K562 (cell line): ENCODE measurements at regions not wholly inside any gene's neighbourhood (a gene's known extent, or its start where the extent isn't known, plus 50 kb on each side); places are given as distances from the start of the nearest gene placed in this dataset.

ENCODE experiments used
- ATAC-seq: fragments of 200-7000 bp; cut with Tn5 transposase; 3 replicates; pipeline ENCODE4 v1.9.1; 2020; ENCODE audit warnings: moderate library complexity
- BruUV-seq: library from RNA; stranded (reverse); fragments of 400-500 nt; replicated peaks from 2 replicates; lab custom pipeline; 2021; lab: Mats Ljungman, UMichigan
- CTCF ChIA-PET: fragments of 300-600 bp; formaldehyde crosslinking; extraction: SDS; loops from one replicate; lab custom pipeline; 2021; ENCODE audit warnings: low intra/inter-chr PET ratio; lab: Yijun Ruan, JAX
- POLR2A ChIA-PET: fragments of 300-600, 350-650 bp; sonication (Branson Sonifier 250); formaldehyde crosslinking; extraction: SDS; loops from one replicate; lab custom pipeline; 2021; ENCODE audit warnings: antibody characterized with exemption, inconsistent platforms; lab: Yijun Ruan, JAX
- DNase-seq, 4 experiments: peaks; one replicate each; pipeline versions ENCODE4 v3.0.0 to v3.0.0-alpha.2; 2011 to 2018; ENCODE audit warnings: low spot score in 3 of 4, mixed read lengths in 3 of 4; ENCODE audit errors: extremely low read depth in 1 of 4
- FAIRE-seq: peaks from 2 replicates; lab custom pipeline; 2011; peaks lifted over from hg19 to GRCh38; lab: Jason Lieb, UNC
- H2AFZ ChIP-seq: 2 replicates; pipeline ENCODE4 v1.6.0; 2011; ENCODE audit warnings: low read depth, low read length, control low read depth, inconsistent platforms
- H3K27ac ChIP-seq: fragments of 200-600 bp; 3 replicates; pipeline ENCODE4 v1.8.0; 2011; ENCODE audit warnings: low read depth, mild to moderate bottlenecking, control low read depth, inconsistent platforms, low read length, moderate library complexity, mixed read lengths; ENCODE audit errors: extremely low read depth
- H3K27me3 ChIP-seq, 2 experiments: fragments of 300-600 bp in 1 of 2; 2 replicates in 1 of 2; 3 replicates in 1 of 2; pipeline versions ENCODE4 v1.6.0 to v1.8.0; 2011; ENCODE audit warnings: inconsistent platforms in 2 of 2, low read length in 2 of 2, mild to moderate bottlenecking in 1 of 2, mixed read lengths in 1 of 2, moderate library complexity in 1 of 2; ENCODE audit not compliant: control insufficient read depth in 2 of 2, insufficient read depth in 2 of 2
- H3K36me3 ChIP-seq: fragments of 300-600 bp; 3 replicates; pipeline ENCODE4 v1.8.0; 2011; ENCODE audit warnings: mild to moderate bottlenecking, low read length, inconsistent platforms; ENCODE audit not compliant: control insufficient read depth, insufficient read depth
- H3K4me1 ChIP-seq, 2 experiments: fragments of 200-600 bp in 1 of 2; replicated peaks in 1 of 2; 2 replicates in 1 of 2; 3 replicates in 1 of 2; pipeline versions ENCODE4 v1.5.1 to v1.8.0; 2011; ENCODE audit warnings: inconsistent platforms in 2 of 2, low read length in 2 of 2, mild to moderate bottlenecking in 1 of 2, mixed read lengths in 1 of 2, moderate library complexity in 1 of 2; ENCODE audit not compliant: control insufficient read depth in 2 of 2, insufficient read depth in 2 of 2
- H3K4me2 ChIP-seq: 2 replicates; pipeline ENCODE4 v1.6.1; 2011; ENCODE audit warnings: low read length, control low read depth, inconsistent platforms, mixed read lengths; ENCODE audit not compliant: insufficient read depth
- H3K4me3 ChIP-seq: fragments of 200-600 bp; sonication (generic), shearing (Covaris generic); 2 replicates; pipeline ENCODE4 v1.5.1; 2016; ENCODE audit warnings: control low read depth, inconsistent platforms
- H3K79me2 ChIP-seq: fragments of 200-600 bp; 3 replicates; pipeline ENCODE4 v1.8.0; 2011; ENCODE audit warnings: low read length, inconsistent platforms; ENCODE audit not compliant: control insufficient read depth, insufficient read depth
- H3K9ac ChIP-seq, 2 experiments: 2 replicates each; pipeline versions ENCODE4 v1.6.0 to v1.6.1; 2011; ENCODE audit warnings: low read depth in 2 of 2, low read length in 2 of 2, control low read depth in 1 of 2, inconsistent platforms in 1 of 2, mild to moderate bottlenecking in 1 of 2, mixed read lengths in 1 of 2; ENCODE audit not compliant: insufficient read depth in 1 of 2
- H3K9me1 ChIP-seq: one replicate; pipeline ENCODE4 v1.6.0; 2011; ENCODE audit warnings: inconsistent platforms, mild to moderate bottlenecking, low read length, moderate library complexity; ENCODE audit not compliant: control insufficient read depth, insufficient read depth
- H3K9me3 ChIP-seq: replicated peaks from 2 replicates; pipeline ENCODE4 v1.5.1; 2011; ENCODE audit warnings: low read depth, low read length, inconsistent platforms; ENCODE audit not compliant: control insufficient read depth, insufficient read depth
- H4K20me1 ChIP-seq: replicated peaks from 2 replicates; pipeline ENCODE4 v1.6.1; 2011; ENCODE audit warnings: low read length, inconsistent platforms, mixed read lengths; ENCODE audit not compliant: control insufficient read depth, insufficient read depth
- CAMTA2 ChIP-seq: fragments of 250-450 bp; sonication (Bioruptor Pico); conservative IDR thresholded peaks from 2 replicates; pipeline ENCODE4 v1.5.1; 2022
- FOXA1 ChIP-seq: fragments of 450-650 bp; IDR thresholded peaks from 2 replicates; pipeline ENCODE4 v1.6.1; 2016; ENCODE audit warnings: mild to moderate bottlenecking, borderline replicate concordance
- HNRNPK ChIP-seq: fragments of 200-400 bp; formaldehyde crosslinking; IDR thresholded peaks from one replicate; pipeline ENCODE4 v1.6.1; 2018; ENCODE audit warnings: mild to moderate bottlenecking, low read depth, low read length; ENCODE audit not compliant: poor library complexity, severe bottlenecking
- KLF6 ChIP-seq: fragments of 250-450 bp; sonication (Bioruptor Pico); IDR thresholded peaks from 2 replicates; pipeline ENCODE4 v1.4.0; 2020; ENCODE audit warnings: mild to moderate bottlenecking, moderate library complexity, borderline replicate concordance
- MBD2 ChIP-seq: sonication (generic); IDR thresholded peaks from 2 replicates; pipeline ENCODE4 v1.6.1; 2016; ENCODE audit warnings: low read depth, borderline replicate concordance
- NEUROD1 ChIP-seq: fragments of 150-350 bp; IDR thresholded peaks from 2 replicates; pipeline ENCODE4 v1.6.1; 2014; ENCODE audit warnings: borderline replicate concordance, low read length, low read depth; ENCODE audit not compliant: partially characterized antibody
- NFYB ChIP-seq: IDR thresholded peaks from 2 replicates; pipeline ENCODE4 v1.6.1; 2011; ENCODE audit warnings: mild to moderate bottlenecking, moderate library complexity; ENCODE audit not compliant: insufficient read length; ENCODE audit errors: extremely low read depth
- RBM17 ChIP-seq: fragments of 200-400 bp; formaldehyde crosslinking; IDR thresholded peaks from 2 replicates; pipeline ENCODE4 v1.6.1; 2017; ENCODE audit warnings: low read depth, mild to moderate bottlenecking, low read length, borderline replicate concordance
- TEAD2 ChIP-seq: fragments of 450-650 bp; IDR thresholded peaks from 2 replicates; pipeline ENCODE4 v1.6.1; 2016; ENCODE audit warnings: missing genetic modification characterization, control low read depth, missing compliant biosample characterization
- TFAM ChIP-seq: fragments of 250-450 bp; sonication (Bioruptor Pico); conservative IDR thresholded peaks from 2 replicates; pipeline ENCODE4 v1.5.0; 2021; ENCODE audit warnings: mild to moderate bottlenecking, moderate library complexity
- TOE1 ChIP-seq, 2 experiments: fragments of 450-650 bp in 1 of 2; sonication (generic) in 1 of 2; formaldehyde crosslinking in 1 of 2; IDR thresholded peaks; 2 replicates each; pipeline versions ENCODE4 v1.7.1 to v1.8.0; 2016 to 2022; ENCODE audit warnings: borderline replicate concordance in 2 of 2, mild to moderate bottlenecking in 2 of 2, antibody characterized with exemption in 1 of 2, inconsistent platforms in 1 of 2, low read depth in 1 of 2, missing genetic modification reagents in 1 of 2, moderate library complexity in 1 of 2
- ZNF23 ChIP-seq: fragments of 250-450 bp; sonication (Bioruptor Pico); IDR thresholded peaks from 2 replicates; pipeline ENCODE4 v1.4.0; 2020; ENCODE audit warnings: mild to moderate bottlenecking
- ZNF274 ChIP-seq: IDR thresholded peaks from 2 replicates; pipeline ENCODE4 v1.6.1; 2011; ENCODE audit warnings: low read depth, mild to moderate bottlenecking, low read length, moderate library complexity, borderline replicate concordance
- WGBS: fragments of 100-300 bp; shearing (Covaris generic); methylation state at CpG from one replicate; pipeline ENCODE4 v1.1.6; 2016; ENCODE audit warnings: low coverage, mixed read lengths; ENCODE audit not compliant: insufficient coverage; ENCODE audit errors: missing lambda C conversion rate; 5-methylcytosine and 5-hydroxymethylcytosine counted together
- in situ Hi-C: fragments of 300-500 bp; cut with MboI; formaldehyde crosslinking; loops from 4 replicates; pipeline ENCODE4 v1.15.0; 2018; ENCODE audit warnings: inconsistent platforms, mixed read lengths
- intact Hi-C: fragments of 100-400 bp; cut with micrococcal nuclease; formaldehyde crosslinking; loops from 2 replicates; pipeline ENCODE4 v1.14.2; 2022
- TF ChIP-seq, protein P1 (sequence below), 2 experiments: fragments of 450-650 bp in 1 of 2; IDR thresholded peaks; 2 replicates each; pipeline ENCODE4 v1.6.1; 2011 to 2017; ENCODE audit warnings: low read depth in 2 of 2, antibody characterized with exemption in 1 of 2, borderline replicate concordance in 1 of 2, low read length in 1 of 2, mild to moderate bottlenecking in 1 of 2, mixed read lengths in 1 of 2; ENCODE audit not compliant: control insufficient read depth in 1 of 2
- TF ChIP-seq, protein P2 (sequence below): fragments of 450-650 bp; IDR thresholded peaks from 2 replicates; pipeline ENCODE4 v1.6.1; 2016; ENCODE audit warnings: mild to moderate bottlenecking
- TF ChIP-seq, protein P3 (sequence below): fragments of 250-450 bp; sonication (Bioruptor Pico); IDR thresholded peaks from 2 replicates; pipeline ENCODE4 v1.6.1; 2021; ENCODE audit warnings: mild to moderate bottlenecking
- TF ChIP-seq, protein P4 (sequence below): sonication (generic); formaldehyde crosslinking; IDR thresholded peaks from 2 replicates; pipeline ENCODE4 v1.9.0; 2022; ENCODE audit warnings: mild to moderate bottlenecking, missing genetic modification reagents

DNA sequence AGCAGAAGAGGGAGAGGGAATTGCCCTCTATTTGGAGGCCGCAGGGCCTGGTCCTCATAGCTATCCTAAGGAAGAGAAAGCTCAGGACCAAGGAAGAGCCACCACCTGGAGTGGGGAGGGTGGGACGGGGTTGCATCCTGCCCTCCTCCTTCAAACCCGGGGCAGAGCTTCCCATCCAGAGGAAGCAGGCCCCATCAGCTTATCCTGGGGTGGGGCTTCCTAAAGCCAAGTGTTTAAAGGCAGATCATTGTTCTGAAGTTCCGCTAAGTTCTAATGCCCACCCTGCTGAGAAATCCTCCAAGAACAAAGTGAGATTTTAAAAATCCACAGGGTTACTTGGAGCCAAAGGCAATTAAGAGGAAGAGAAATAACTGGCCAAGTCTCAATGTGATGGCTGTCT is 210.3 kb downstream of the C9orf152 start:
- in situ Hi-C loops (no loop called here), intact Hi-C loops (no loop called here)
- no peak overlapping the region for H3K4me2 ChIP-seq
- no peaks in the 10 kb centered on the region for H3K4me1 ChIP-seq
- CTCF ChIA-PET = no interaction called here
- H3K4me3 ChIP-seq = no peak overlapping the region
- H3K9me1 ChIP-seq = no peaks in the 10 kb centered on the region
- POLR2A ChIA-PET = no interaction called here
- FAIRE-seq (no peak), DNase-seq (no peak), ATAC-seq (no peak)
- H3K79me2 ChIP-seq = no peaks in the 10 kb centered on the region
- no peaks in the 10 kb centered on the region for H4K20me1 ChIP-seq
- 6% methylated on average over 2 of the region's 4 CpGs for WGBS
- no peaks in the 10 kb centered on the region for H3K9me3 ChIP-seq
- H3K9ac ChIP-seq = no peak overlapping the region
- no peak overlapping the region for H3K27ac ChIP-seq
- no peaks in the 10 kb centered on the region for H3K27me3 ChIP-seq
- no peaks in the 10 kb centered on the region for H3K36me3 ChIP-seq
- no TSS peak for BruUV-seq
- H2AFZ ChIP-seq = no peak overlapping the region
- TF ChIP-seq TOE1 (IDR thresholded peaks at IDR 0.05; ENCODE audit: borderline replicate concordance) = no peak
- no peak for TF ChIP-seq TOE1 (CRISPR knock-in tag; IDR thresholded peaks at IDR 0.05; ENCODE audit: borderline replicate concordance, low read depth)
- TF ChIP-seq, protein P1, sequence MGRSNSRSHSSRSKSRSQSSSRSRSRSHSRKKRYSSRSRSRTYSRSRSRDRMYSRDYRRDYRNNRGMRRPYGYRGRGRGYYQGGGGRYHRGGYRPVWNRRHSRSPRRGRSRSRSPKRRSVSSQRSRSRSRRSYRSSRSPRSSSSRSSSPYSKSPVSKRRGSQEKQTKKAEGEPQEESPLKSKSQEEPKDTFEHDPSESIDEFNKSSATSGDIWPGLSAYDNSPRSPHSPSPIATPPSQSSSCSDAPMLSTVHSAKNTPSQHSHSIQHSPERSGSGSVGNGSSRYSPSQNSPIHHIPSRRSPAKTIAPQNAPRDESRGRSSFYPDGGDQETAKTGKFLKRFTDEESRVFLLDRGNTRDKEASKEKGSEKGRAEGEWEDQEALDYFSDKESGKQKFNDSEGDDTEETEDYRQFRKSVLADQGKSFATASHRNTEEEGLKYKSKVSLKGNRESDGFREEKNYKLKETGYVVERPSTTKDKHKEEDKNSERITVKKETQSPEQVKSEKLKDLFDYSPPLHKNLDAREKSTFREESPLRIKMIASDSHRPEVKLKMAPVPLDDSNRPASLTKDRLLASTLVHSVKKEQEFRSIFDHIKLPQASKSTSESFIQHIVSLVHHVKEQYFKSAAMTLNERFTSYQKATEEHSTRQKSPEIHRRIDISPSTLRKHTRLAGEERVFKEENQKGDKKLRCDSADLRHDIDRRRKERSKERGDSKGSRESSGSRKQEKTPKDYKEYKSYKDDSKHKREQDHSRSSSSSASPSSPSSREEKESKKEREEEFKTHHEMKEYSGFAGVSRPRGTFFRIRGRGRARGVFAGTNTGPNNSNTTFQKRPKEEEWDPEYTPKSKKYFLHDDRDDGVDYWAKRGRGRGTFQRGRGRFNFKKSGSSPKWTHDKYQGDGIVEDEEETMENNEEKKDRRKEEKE (IDR thresholded peaks at IDR 0.05; ENCODE audit: borderline replicate concordance in 1 of 2, control insufficient read depth in 1 of 2, low read depth in 2 of 2, low read length in 1 of 2) = no peak
- TF ChIP-seq, protein P2, sequence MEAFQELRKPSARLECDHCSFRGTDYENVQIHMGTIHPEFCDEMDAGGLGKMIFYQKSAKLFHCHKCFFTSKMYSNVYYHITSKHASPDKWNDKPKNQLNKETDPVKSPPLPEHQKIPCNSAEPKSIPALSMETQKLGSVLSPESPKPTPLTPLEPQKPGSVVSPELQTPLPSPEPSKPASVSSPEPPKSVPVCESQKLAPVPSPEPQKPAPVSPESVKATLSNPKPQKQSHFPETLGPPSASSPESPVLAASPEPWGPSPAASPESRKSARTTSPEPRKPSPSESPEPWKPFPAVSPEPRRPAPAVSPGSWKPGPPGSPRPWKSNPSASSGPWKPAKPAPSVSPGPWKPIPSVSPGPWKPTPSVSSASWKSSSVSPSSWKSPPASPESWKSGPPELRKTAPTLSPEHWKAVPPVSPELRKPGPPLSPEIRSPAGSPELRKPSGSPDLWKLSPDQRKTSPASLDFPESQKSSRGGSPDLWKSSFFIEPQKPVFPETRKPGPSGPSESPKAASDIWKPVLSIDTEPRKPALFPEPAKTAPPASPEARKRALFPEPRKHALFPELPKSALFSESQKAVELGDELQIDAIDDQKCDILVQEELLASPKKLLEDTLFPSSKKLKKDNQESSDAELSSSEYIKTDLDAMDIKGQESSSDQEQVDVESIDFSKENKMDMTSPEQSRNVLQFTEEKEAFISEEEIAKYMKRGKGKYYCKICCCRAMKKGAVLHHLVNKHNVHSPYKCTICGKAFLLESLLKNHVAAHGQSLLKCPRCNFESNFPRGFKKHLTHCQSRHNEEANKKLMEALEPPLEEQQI = no peak
- TF ChIP-seq ZNF23 = no peak
- no peak for TF ChIP-seq NEUROD1
- TF ChIP-seq KLF6 (CRISPR knock-in tag) = no peak
- no peak for TF ChIP-seq RBM17
- no peak for TF ChIP-seq FOXA1
- TF ChIP-seq, protein P3, sequence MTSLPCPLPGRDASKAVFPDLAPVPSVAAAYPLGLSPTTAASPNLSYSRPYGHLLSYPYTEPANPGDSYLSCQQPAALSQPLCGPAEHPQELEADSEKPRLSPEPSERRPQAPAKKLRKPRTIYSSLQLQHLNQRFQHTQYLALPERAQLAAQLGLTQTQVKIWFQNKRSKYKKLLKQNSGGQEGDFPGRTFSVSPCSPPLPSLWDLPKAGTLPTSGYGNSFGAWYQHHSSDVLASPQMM (CRISPR knock-in tag) = no peak
- TF ChIP-seq, protein P4, sequence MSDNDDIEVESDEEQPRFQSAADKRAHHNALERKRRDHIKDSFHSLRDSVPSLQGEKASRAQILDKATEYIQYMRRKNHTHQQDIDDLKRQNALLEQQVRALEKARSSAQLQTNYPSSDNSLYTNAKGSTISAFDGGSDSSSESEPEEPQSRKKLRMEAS (CRISPR knock-in tag) = no peak
- TF ChIP-seq NFYB = no peak
- TF ChIP-seq CAMTA2 = no peak
- TF ChIP-seq HNRNPK = no peak
- TF ChIP-seq TFAM (CRISPR knock-in tag) = no peak
- no peak for TF ChIP-seq ZNF274
- no peak for TF ChIP-seq TEAD2 (tag)
- no peak for TF ChIP-seq MBD2
